HT1080 (cell line): ENCODE measurements at regions not wholly inside any gene's neighbourhood (a gene's known extent, or its start where the extent isn't known, plus 50 kb on each side); places are given as distances from the start of the nearest gene placed in this dataset.
A peak's percentile ranks its signal among the peaks of the same experiment; 100 is the strongest.

ENCODE experiments used
- DNase-seq: peaks from one replicate; pipeline ENCODE4 v3.0.0-alpha.2; 2015; ENCODE audit warnings: low read depth

GRCh38 chr17:17416400-17417360, 60.1 kb upstream of the MED9 start:
- peak; percentile 72 for DNase-seq

GRCh38 chr17:17417718-17418181, 59.0 kb upstream of the MED9 start:
- no peak for DNase-seq

DNA sequence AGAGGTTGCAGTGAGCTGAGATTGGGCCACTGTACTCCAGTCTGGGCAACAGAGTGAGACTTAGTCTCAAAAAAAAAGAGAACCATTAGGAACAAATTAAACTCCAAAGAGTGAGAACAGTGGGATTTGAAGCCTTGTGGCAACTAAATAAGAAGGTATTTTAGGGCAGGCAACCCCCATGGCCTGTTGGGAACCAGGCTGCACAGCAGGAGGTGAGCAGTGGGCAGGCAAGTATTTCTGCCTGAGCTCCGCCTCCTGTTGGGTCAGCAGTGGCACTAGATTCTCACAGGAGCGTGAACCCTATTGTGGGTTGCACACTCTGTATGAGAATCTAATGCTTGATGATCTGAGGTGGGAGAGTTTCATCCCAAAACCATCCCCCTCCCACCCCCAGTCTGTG, 57.6 kb upstream of the MED9 start:
- DNase-seq = no peak

DNA sequence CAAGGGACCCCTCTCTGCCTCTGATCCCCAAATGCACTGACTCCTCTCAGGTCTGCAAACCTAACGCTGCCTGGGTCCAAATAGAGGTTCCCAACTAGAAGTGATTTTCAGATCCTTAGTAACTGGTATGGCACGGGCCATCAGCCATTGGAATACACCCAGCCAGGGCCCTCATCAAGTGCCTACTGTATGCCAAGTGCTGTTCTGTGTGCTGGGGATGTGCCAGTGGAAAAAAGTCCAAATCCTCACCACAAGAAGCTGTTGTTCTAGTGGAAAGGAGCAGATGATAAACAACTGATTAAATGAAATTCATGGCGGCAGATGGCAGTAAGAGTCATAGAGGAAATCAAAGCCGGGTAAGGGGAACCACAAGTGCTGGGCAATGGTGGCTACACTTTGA, 57.2 kb upstream of the MED9 start:
- no peak for DNase-seq

DNA sequence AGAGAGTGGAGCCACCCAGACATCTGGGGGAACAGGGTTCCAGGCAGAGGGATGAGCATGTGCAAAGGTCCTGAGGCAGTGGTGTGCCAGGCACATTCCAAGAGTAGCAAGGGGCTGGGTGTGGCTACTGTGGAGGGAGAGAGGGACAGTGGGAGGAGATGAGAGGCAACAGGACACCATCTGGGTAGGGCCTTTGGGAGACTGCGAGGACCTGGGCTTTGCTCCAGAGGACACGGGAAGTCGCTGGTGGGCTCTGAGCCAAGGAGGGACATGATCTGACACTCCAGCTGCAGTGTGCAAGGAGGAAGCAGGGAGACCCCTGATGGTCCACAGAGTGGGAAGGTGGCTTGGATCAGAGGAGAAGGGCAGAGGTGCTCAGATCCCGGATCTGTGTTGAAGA, 56.7 kb upstream of the MED9 start:
- no peak for DNase-seq

GRCh38 chr17:17420561-17421269, 56.1 kb upstream of the MED9 start:
- no peak for DNase-seq

GRCh38 chr17:17421346-17422216, 55.2 kb upstream of the MED9 start:
- DNase-seq = no peak

GRCh38 chr17:17422217-17422610, 54.6 kb upstream of the MED9 start:
- no peak for DNase-seq

- no peak for DNase-seq
These were observed 54.2 kb upstream of the MED9 start for GRCh38 chr17:17422641-17423040.

DNA sequence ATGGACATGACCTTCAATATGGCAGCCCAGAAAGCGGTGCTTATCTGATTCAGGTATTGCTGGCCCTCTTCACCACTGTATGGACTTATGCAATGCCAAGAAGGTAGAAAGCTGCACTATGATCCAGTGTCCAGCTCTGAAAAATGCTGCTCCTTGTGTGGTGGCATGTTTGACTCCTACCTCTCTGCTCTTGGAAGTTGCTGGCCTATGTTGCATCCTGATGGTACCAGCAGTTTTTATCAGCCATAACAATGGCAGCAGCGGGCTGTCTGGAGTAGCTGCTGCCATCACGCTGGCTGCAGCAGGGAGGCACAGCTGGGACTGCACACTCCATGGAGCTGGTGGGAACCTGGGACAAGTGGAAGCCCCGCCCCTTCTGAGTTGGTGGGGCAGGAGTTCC, 53.1 kb upstream of the MED9 start:
- DNase-seq = no peak

DNA sequence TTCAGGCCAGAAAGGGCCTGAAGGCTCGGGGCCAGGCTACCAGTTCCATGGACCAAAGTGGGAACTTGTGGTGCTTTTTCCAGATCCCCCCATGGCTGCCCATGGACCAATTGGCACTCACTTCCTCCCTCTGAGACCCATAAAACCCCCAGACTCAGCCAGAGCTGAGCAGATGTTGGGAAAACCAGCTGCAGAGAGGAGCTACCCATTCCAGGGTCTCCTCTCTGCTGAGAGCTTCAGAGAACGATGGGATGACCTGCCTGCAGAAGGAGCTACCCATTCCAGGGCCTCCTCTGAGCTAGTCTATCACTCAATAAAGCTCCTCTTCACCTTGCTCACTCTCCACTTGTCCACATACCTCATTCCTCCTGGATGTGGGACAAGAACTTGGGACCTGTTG, 52.2 kb upstream of the MED9 start:
- DNase-seq = no peak

GRCh38 chr17:17425005-17425404, 51.8 kb upstream of the MED9 start:
- DNase-seq = no peak

GRCh38 chr17:17425591-17425990, 51.2 kb upstream of the MED9 start:
- no peak for DNase-seq

- no peak for DNase-seq
These were observed 50.6 kb upstream of the MED9 start for GRCh38 chr17:17426184-17426583.
